ENCODE measurements at regions not wholly inside any gene's neighbourhood (a gene's known extent, or its start where the extent isn't known, plus 50 kb on each side); places are given as distances from the start of the nearest gene placed in this dataset.

DNA sequence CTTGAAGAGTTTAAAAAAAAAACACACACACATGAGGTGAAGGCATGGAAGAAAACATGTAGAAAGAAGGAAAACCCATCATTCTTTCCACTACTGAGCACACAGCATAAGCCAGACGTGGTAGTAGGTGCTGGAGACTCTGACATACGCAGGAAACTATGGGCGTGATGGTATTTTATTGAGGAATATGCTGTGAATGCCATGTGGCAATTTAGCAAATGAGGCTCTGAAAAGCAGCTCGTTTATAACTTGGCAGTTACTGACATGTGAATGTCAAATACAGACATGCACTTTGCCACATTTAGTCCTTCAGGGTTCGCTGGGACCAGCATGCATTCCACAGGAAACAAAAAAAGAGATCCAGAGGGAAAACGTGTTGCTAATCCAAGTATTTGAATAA lies 74.3 kb upstream of the IFNAR2 start:
- DNase-seq (ENCODE audit: low read depth in 2 of 2): no peak

GRCh38 chr21:33157303-33157702 lies 72.4 kb upstream of the IFNAR2 start:
- no peak for DNase-seq (ENCODE audit: low read depth in 2 of 2)

GRCh38 chr21:33158654-33159053 lies 71.1 kb upstream of the IFNAR2 start:
- DNase-seq (ENCODE audit: low read depth in 2 of 2): no peak

- DNase-seq (ENCODE audit: low read depth in 2 of 2): no peak
Measured at GRCh38 chr21:33162436-33162951, 67.2 kb upstream of the IFNAR2 start.

- no peak for DNase-seq (ENCODE audit: low read depth in 2 of 2)
Measured at GRCh38 chr21:33168886-33169285, 60.9 kb upstream of the IFNAR2 start.

DNA sequence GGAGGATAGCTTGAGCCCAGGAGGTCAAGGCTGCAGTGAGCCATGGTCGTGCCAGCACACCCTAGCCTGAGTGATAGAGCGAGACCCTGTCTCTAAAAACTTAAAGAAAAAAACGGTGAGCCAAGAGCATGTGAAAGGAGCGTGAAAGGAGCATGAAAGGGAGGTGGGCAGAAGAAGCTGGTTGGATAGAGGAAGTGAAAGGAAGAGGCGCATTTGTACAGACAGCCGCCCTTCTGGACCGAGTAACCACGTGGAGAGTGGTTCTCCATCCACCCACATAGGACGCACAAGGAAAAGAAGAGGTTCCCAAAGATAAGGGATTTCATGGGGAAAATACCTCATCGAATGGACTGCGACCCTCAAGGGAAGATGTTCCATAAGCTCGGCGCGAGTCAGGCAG lies 60.4 kb upstream of the IFNAR2 start:
- no peak for DNase-seq (ENCODE audit: low read depth in 2 of 2)

DNA sequence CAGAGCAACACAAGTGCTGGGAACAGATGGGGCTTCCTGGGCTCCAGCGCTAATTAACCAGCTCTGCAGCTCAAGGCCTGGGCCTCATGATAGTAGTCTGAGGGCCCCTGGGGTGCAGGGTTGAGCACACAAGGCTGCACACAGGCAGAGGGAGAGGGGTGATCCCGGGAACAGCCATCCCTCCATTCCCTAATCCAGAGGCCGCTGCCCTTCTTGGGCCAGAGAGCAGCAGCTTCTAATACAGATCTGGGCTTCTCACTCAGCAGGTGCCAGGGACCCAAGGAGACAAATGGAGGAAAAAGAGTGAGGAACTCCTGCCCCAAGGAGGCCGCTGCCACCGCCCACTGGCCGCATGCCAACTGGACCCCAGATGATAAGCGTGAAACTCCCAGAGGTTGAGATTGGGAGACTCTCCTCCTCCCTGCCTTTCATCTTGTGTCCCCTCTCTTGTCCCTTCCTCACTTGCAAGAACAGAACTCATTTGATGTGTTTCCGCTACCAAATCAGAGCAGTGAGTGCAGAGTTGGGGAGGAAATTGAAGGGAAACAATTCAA lies 58.0 kb upstream of the IFNAR2 start:
- no peak for DNase-seq (ENCODE audit: low read depth in 2 of 2)

DNA sequence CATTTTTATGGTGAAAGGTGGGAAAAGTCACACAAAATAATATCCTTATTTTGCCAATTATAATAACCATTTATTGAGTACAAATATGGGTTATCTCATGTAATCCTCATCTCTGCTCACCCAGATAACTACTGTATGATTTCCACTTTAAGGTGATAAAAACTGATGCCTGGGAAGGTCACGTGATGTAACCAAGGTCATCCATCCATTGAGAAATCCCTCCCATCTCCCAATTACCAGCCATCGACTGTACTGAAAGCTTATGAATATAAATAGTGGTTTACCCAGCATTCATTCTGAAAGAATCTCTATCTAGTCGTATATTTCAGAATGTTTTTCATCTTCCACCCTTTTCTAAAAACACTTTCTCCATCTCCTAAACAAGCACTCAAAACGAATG lies 55.0 kb upstream of the IFNAR2 start:
- DNase-seq (ENCODE audit: low read depth in 2 of 2): no peak

Data from stimulated activated CD8-positive, alpha-beta memory T cell treated with anti-CD3 and anti-CD28 coated beads, Interleukin-15, amount 100 ng/mL, for 48 hours (primary cell).